GM23338 (cell line): ENCODE measurements at regions not wholly inside any gene's neighbourhood (a gene's known extent, or its start where the extent isn't known, plus 50 kb on each side); places are given as distances from the start of the nearest gene placed in this dataset.

ENCODE experiments used
- ATAC-seq: fragments of 200-7000 bp; cut with Tn5 transposase; 3 replicates; pipeline ENCODE4 v1.9.1; 2020
- DNase-seq: peaks from one replicate; pipeline ENCODE4 v3.0.0-alpha.2; 2015; ENCODE audit warnings: low spot score
- H2AFZ ChIP-seq: fragments of 200-600 bp; sonication (generic); 2 replicates; pipeline ENCODE4 v1.8.0; 2016; ENCODE audit warnings: antibody characterized with exemption, mild to moderate bottlenecking, moderate library complexity
- H3F3A ChIP-seq: fragments of 200-600 bp; sonication (generic); replicated peaks from 2 replicates; pipeline ENCODE4 v1.8.0; 2017; ENCODE audit warnings: antibody characterized with exemption, mixed run types, low read depth
- H3K27ac ChIP-seq: fragments of 200-600 bp; sonication (generic); 2 replicates; pipeline ENCODE4 v1.6.1; 2016; ENCODE audit warnings: low read depth
- H3K27me3 ChIP-seq: fragments of 200-600 bp; sonication (generic); 2 replicates; pipeline ENCODE4 v1.8.0; 2016; ENCODE audit warnings: mild to moderate bottlenecking, mixed run types, moderate library complexity; ENCODE audit not compliant: insufficient read depth
- H3K36me3 ChIP-seq: fragments of 200-600 bp; sonication (generic); 2 replicates; pipeline ENCODE4 v1.8.0; 2016; ENCODE audit warnings: mild to moderate bottlenecking; ENCODE audit not compliant: insufficient read depth
- H3K4me1 ChIP-seq: fragments of 200-600 bp; sonication (generic); 2 replicates; pipeline ENCODE4 v1.8.0; 2016; ENCODE audit warnings: mild to moderate bottlenecking, moderate library complexity; ENCODE audit not compliant: insufficient read depth
- H3K4me2 ChIP-seq: fragments of 200-600 bp; sonication (generic); 2 replicates; pipeline ENCODE4 v1.7.1; 2017; ENCODE audit warnings: mixed run types
- H3K4me3 ChIP-seq: fragments of 200-600 bp; sonication (generic); 2 replicates; pipeline ENCODE4 v1.6.1; 2016; ENCODE audit warnings: mixed run types
- H3K79me2 ChIP-seq: fragments of 200-600 bp; sonication (generic); replicated peaks from 2 replicates; pipeline ENCODE4 v1.8.0; 2017; ENCODE audit warnings: mild to moderate bottlenecking; ENCODE audit not compliant: insufficient read depth
- H3K9me2 ChIP-seq: fragments of 200-600 bp; sonication (generic); 2 replicates; pipeline ENCODE4 v1.8.0; 2017; ENCODE audit not compliant: insufficient read depth
- H4K20me1 ChIP-seq: fragments of 200-600 bp; sonication (generic); replicated peaks from 2 replicates; pipeline ENCODE4 v1.8.0; 2017; ENCODE audit warnings: mild to moderate bottlenecking; ENCODE audit not compliant: insufficient read depth
- H3K27ac Mint-ChIP-seq: 2 replicates; pipeline ENCODE4 v1.8.0; 2020; ENCODE audit warnings: inconsistent platforms, mild to moderate bottlenecking, moderate library complexity, mixed read lengths
- H3K27me3 Mint-ChIP-seq: 3 replicates; pipeline ENCODE4 v1.8.0; 2022; ENCODE audit warnings: low read depth, mild to moderate bottlenecking, moderate library complexity, mixed read lengths, inconsistent platforms; ENCODE audit not compliant: insufficient read depth, poor library complexity
- H3K36me3 Mint-ChIP-seq: 3 replicates; pipeline ENCODE4 v1.8.0; 2021; ENCODE audit warnings: low read depth, mild to moderate bottlenecking, inconsistent platforms, moderate library complexity, mixed read lengths
- H3K4me1 Mint-ChIP-seq: 3 replicates; pipeline ENCODE4 v1.8.0; 2020; ENCODE audit warnings: mild to moderate bottlenecking, inconsistent platforms, mixed read lengths
- H3K4me3 Mint-ChIP-seq: 3 replicates; pipeline ENCODE4 v1.8.0; 2021; ENCODE audit warnings: moderate library complexity, mild to moderate bottlenecking, inconsistent platforms, mixed read lengths
- H3K9me3 Mint-ChIP-seq: 3 replicates; pipeline ENCODE4 v1.8.0; 2020; ENCODE audit warnings: moderate library complexity, mild to moderate bottlenecking, inconsistent platforms, mixed read lengths
- CTCF ChIP-seq, 2 experiments: fragments of 200-600 bp in 1 of 2; sonication (generic) in 1 of 2; conservative IDR thresholded peaks; 2 replicates each; pipeline versions ENCODE4 v1.5.1 to v1.6.1; 2016 to 2017; ENCODE audit warnings: antibody characterized with exemption in 2 of 2, low read depth in 2 of 2, mild to moderate bottlenecking in 2 of 2, moderate library complexity in 1 of 2
- EZH2 ChIP-seq: fragments of 200-600 bp; sonication (generic); IDR thresholded peaks from one replicate; pipeline ENCODE4 v1.8.0; 2017; ENCODE audit warnings: antibody characterized with exemption, mild to moderate bottlenecking, low read depth; ENCODE audit not compliant: unreplicated experiment
- EZH2phosphoT487 ChIP-seq: fragments of 200-600 bp; sonication (generic); IDR thresholded peaks from one replicate; pipeline ENCODE4 v1.8.1; 2018; ENCODE audit warnings: antibody characterized with exemption; ENCODE audit not compliant: unreplicated experiment
- JUNB ChIP-seq: IDR thresholded peaks from one replicate; pipeline ENCODE4 v1.6.1; 2016; ENCODE audit warnings: antibody characterized with exemption; ENCODE audit not compliant: unreplicated experiment
- NANOG ChIP-seq: IDR thresholded peaks from 2 replicates; pipeline ENCODE4 v1.6.1; 2016; ENCODE audit warnings: antibody characterized with exemption, borderline replicate concordance
- ZNF331 ChIP-seq: fragments of 250-450 bp; sonication (Bioruptor Pico); IDR thresholded peaks from 2 replicates; pipeline ENCODE4 v1.5.0; 2020; ENCODE audit warnings: low read depth, mild to moderate bottlenecking, moderate library complexity
- ZNF462 ChIP-seq: fragments of 250-450 bp; sonication (Bioruptor Pico); IDR thresholded peaks from 2 replicates; pipeline ENCODE4 v1.5.0; 2020; ENCODE audit warnings: mild to moderate bottlenecking, moderate library complexity

- TF ChIP-seq JUNB (no peak), EZH2phosphoT487 (no peak), ZNF331 (CRISPR knock-in tag) (no peak), EZH2 (no peak), CTCF (conservative IDR thresholded peaks at IDR 0.05; ENCODE audit: low read depth in 2 of 2) (no peak)
Observed at GRCh38 chr6:98044791-98045470, 761.9 kb upstream of the MMS22L start (continued).

- Histone ChIP-seq H3K27ac (peak overlapping the region; percentile 46), H3F3A (no peaks in the 10 kb centered on the region), H3K36me3 (no peaks in the 10 kb centered on the region), H3K4me1 (peaks cover 64% of the 10 kb centered on the region), H3K79me2 (no peaks in the 10 kb centered on the region), H3K9me2 (no peaks in the 10 kb centered on the region), H2AFZ (peak overlapping the region; percentile 38; the same call in 1 of the 2 replicates), H3K27me3 (no peaks in the 10 kb centered on the region), H3K4me2 (peak overlapping the region; percentile 41), H4K20me1 (no peaks in the 10 kb centered on the region), H3K4me3 (no peak overlapping the region)
- DNase-seq (no peak), ATAC-seq (no peak)
- H3K36me3 Mint-ChIP-seq, result no peaks in the 10 kb centered on the region; the same call in 2 of the 3 replicates
- H3K27ac Mint-ChIP-seq, result no peak overlapping the region
- H3K9me3 Mint-ChIP-seq, result no peaks in the 10 kb centered on the region
- TF ChIP-seq ZNF462 (CRISPR knock-in tag) (no peak), NANOG (0 out of 2 replicates have a peak, but pooled peaks have one; percentile 14)
- H3K4me3 Mint-ChIP-seq, result no peak overlapping the region
- H3K4me1 Mint-ChIP-seq, result peaks cover 55% of the 10 kb centered on the region
- peaks cover 6% of the 10 kb centered on the region for H3K27me3 Mint-ChIP-seq
Observed at GRCh38 chr6:98047164-98047563, 764.1 kb upstream of the MMS22L start.
